ENCODE measurements at regions not wholly inside any gene's neighbourhood (a gene's known extent, or its start where the extent isn't known, plus 50 kb on each side); places are given as distances from the start of the nearest gene placed in this dataset.
A peak's percentile ranks its signal among the peaks of the same experiment; 100 is the strongest.
"Not testable (repeated sequence)": the region's sequence is repeated elsewhere in the genome, so short reads cannot be mapped to it uniquely, and the experiment has no call there.

DNA sequence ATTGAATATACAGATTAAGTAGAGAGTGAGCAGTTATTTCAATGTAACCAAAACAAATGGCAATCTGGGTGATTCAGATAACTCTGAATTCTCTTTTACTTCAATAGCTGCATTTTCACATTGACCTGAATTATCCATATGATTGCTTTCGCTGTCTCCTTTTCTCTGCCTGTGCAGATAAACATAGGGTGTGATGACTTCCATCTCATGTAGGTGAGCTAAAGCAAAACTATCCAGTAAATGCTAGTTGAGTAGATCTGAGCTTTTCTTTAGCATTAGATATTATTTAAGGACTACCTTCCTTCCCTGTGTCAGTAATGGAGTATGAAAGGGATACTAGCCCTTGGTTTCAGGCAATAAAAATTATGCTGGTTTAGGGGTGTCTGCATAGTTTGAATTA is 288.6 kb downstream of the OXSM start:
- FAIRE-seq = no peak

DNA sequence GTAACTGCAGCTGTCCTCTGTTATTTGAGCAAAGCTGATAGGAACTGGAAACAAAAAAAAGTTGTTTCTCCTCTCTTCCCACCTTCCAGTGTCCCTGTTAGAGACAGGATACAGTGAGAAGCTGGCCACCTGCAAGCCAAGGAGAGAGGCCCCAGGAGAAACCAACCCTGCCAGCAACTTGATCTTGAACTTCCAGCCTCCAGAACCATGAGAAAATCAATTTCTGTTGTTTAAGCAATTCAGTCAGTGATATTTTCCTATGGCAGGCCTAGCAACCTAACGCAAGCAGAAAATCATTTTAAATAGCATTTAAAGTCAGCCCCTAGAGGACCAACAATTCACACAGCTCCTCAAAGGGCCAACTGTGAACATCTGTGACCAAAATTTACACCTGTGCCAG is 291.3 kb downstream of the OXSM start:
- no peak for FAIRE-seq

DNA sequence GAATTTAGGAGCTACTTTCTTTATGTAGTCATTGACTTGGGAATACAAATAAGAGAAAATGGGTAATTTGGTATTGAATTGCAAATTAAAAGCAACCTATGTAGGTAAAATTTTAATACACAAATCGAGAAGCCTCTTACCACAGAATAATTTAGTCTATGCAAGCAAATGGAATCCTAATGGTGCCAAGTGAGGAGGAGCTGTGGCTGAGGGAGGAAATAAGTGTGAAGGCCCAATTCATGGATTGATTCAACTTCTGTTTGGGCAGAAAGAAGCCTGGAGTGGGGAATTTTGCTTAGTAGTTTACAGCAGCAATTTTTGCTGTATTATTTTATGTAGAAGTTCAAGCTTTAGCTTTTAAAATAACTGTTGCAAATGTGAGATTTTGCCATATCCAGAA is 291.9 kb downstream of the OXSM start:
- no peak for FAIRE-seq

DNA sequence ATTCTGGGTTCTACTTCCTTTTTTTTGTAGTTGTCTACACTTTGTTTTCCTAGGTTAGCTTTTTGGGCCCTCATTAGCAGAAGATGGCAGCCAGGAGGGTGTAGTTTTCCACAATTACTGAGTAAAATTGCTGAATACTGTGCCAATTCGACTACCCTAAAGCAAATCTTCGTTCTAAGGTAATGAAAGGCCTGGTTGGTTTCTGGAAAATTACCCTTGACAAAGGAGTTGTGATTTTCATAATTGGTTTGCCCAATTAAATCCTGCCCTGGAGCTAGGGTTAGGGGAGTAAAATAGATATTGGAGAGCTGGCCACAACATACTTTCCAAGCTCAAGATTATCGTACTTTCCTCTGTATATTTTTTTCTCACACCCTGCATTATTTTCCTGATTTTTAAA is 293.0 kb downstream of the OXSM start:
- no peak for FAIRE-seq

DNA sequence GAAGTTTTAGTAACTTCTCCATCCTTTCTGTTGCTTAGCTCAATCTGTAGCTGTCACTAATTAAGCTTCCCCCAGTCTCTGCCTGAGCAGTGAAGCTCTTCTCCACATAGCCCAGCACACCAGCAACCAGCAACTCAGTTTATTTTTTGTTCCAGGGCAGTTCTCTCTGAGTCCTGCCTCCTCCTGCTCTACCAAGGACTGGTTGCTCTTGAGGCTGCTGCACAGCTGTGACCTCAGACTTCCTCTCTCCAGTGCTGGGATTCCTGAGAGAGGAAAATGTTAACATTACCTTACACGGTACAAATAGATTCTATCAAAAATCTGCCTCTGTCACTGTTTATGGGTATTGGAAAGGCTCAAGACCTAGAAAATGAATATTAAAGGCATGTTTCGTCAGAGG is 294.7 kb downstream of the OXSM start:
- FAIRE-seq = no peak

DNA sequence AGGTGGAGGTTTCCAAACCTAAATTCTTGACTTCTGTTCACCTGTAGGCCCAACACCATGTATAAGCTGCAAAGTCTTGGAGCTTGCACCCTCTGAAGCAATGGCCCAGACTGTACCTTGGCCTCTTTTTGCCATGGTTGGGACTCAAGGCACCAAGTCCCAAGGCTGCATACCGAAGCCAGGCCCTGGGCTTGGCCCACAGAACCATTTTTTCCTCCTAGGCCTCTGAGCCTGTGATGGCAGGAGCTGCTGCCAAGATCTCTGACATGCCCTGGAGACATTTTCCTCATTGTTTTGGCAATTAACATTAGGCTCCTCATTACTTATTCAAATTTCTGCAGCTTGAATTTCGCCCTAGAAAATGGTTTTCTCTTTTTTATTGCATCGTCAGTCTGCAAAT is 297.9 kb downstream of the OXSM start:
- no peak for FAIRE-seq

DNA sequence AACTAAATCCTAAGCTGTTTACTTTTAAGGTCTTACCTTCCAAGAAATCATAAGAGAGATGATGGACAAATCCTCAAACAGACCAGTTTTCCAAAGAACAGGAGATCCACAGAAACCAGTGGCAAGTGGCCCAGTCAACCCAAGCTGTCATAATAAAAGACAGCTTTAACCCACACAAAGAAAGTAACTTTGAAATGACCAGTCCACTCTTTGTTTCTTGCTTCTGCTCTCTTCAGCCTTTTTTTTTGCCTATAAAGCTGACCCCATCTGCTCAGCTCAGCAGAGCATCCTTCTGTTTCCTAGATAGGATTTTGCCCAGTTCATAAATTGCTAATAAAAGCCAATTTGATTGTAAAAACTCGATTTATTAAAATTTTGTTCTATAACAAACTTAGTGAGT is 299.4 kb downstream of the OXSM start:
- no peak for FAIRE-seq

DNA sequence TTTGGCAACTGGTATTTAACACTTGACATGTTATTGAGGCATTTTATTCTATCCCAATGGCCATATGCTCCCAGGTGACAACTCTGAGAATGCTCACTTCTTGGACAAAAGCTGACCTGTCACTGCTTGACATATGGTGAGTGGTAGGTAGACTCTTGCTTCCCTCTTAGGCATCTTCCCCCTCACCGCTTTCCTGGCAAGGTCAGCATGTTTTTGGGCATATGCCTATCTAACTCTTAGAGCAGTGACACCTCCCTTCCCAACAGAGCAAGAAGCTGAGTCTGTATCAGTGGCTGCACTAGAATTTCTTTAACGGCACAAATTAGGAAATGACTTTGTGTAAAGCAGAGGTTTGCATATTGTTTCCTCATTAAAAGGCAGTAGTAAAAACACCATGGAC is 300.7 kb downstream of the OXSM start:
- no peak for FAIRE-seq

DNA sequence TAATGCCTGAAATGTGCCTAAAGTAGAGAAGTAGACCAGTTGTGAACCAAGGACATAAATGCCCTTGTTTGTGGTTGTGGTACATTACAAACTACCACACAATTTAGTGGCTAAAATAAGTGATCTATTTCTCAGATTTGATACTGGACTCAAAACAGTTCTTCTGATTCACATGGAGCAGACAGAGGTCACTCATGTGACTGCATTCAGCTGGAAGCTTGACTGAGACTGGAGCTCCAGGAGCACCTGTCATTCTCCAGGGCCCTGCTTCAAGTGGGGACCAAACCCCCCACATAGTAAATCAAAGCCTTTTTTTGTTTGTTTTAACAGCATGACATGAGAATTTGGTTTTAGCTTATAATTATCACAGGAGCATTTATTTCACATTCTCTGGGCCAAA is 301.2 kb downstream of the OXSM start:
- FAIRE-seq = no peak

DNA sequence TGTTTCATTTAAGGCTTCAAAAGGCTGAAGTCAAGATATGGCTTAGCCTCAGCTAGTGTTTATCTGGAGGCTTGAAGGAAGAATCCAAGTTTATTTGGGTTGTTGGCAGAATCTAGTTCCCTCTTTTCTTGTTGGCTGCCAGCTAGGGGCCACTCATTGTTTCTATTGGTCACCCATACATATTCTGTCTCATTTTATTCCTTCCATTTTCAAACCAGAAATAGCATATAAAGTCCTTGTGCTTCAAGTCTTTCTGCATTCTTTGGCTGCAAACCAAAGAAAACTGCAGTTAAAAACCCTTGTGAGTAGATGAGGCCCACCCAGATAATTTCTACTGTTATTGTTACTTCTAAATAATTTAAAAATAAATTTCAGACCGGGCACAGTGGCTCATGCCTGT is 301.7 kb downstream of the OXSM start:
- FAIRE-seq = no peak

DNA sequence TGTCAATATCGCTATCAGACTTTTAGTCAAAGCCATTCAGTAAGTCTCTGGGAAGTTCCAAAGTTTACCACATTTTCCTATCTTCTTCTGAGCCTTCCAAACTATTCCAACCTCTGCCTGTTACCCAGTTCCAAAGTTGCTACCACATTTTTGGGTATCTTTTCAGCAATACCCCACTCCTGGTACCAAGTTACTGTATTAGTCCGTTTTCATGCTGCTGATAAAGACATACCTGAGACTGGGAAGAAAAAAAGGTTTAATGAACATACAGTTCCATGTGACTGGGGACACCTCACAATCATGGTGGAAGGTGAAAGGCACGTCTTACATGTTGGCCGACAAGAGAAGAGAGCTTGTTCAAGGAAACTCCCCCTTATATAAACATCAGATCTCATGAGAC is 307.2 kb downstream of the OXSM start:
- not testable (repeated sequence) for FAIRE-seq

DNA sequence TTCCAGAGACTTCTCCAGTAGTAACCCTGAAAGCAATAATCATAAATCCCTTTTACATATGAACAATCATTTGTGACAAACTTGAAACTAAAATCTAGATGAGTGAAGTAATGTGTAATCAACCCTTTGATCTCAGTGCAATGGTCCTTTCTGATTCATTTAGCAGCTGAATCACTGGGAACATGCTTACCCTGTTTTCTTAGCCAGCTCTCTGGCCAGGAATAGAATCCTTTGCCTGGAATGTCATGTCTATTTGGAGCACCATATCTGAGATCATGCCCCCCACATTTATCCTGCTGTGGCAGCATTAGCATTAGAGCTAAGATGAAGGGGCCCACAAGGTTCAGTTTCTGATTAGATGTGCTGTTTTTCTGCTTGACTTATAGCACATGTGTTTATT is 309.8 kb downstream of the OXSM start:
- FAIRE-seq = no peak

DNA sequence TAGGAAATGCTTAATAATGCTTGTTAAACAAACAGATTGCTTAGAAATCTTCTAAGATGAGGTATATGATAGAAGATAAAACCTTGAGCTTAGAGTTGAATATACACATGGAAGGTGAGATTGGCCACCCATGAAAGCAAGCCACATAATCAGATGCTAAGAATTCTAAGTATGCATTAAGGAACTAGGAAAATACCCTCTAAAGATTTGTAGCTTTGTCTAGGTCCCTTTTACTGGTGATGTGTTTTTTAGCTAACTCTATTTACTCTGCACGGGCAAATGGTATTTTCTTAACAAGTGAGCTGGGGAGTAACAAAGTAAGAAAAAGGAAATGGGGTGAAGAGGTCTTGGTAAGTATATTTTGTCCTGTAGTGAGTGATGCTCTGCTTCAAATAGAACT is 310.3 kb downstream of the OXSM start:
- no peak for FAIRE-seq

DNA sequence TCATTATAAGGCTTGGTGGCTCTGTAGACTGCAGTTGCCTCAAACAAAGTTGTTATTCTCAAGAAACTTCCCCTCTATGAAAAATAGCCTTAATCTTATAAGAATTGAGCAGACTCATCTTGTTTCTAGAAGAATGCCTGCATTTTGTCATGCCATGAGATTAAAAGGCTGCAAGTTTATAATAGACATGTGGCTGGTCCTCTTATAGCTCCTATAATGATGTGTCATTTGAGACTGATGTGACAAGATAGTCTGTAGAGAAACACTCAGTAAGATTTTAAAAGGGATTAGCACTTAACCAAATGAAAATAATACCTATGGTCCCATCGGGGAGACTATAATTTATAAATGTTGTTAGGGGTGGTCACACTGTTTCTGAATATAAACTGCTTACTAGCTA is 312.5 kb downstream of the OXSM start:
- FAIRE-seq = no peak

DNA sequence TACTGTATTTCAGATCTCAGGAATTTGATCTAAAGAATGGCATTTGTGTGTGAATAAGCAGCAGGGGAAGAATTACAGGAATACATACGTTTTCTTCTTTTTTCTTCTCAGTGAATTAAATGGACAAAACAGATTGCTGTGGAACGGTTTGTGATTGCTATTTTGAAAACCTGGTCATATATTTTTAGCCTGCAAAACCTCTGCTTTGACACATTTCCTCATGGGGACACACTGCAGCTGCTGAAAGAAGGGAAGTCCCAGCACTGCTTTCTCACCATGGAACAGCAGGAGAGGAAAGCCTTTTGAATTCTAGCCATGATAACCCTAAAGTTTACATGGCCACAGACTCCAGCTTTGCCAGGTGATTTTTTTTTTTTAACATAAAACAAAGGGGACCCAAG is 315.0 kb downstream of the OXSM start:
- FAIRE-seq = no peak

DNA sequence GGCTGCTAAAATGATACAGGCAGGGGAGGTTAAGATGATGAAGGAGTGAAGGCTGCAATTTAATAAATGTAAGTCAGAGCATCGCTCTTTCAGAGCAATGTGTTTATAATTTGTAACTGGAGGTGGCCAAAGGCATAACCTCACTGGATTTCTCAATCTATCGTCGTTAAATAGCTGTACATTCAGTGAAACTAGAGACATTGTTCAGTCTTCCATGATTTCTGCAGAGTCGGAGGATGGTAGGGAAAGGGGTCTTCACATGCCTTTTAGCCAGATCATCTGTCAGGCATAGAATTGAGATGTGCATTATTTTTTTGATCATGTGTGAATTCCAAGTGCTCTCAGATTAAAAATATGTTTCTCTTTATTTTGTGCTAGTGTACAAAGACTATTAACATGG is 315.4 kb downstream of the OXSM start:
- FAIRE-seq = no peak

DNA sequence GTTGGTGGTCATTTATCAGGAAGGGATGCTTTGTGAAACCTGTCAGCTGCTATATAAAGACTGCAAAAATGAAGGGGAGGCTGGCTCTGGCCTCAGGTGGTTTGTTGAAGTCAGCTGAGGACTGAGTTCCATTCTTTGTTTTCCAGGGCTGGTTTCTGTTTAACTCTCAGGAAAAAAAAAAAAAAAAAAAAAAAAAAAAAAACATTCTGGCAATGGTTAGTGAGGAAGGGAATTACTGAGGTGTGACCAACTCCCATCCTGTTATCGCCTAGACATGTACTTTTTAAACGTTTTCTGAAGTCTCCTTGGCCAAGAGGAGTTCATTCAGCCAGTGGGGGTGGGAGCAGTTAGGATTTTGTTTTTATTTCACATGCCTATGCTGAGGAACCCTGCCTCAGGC is 316.3 kb downstream of the OXSM start:
- no peak for FAIRE-seq

DNA sequence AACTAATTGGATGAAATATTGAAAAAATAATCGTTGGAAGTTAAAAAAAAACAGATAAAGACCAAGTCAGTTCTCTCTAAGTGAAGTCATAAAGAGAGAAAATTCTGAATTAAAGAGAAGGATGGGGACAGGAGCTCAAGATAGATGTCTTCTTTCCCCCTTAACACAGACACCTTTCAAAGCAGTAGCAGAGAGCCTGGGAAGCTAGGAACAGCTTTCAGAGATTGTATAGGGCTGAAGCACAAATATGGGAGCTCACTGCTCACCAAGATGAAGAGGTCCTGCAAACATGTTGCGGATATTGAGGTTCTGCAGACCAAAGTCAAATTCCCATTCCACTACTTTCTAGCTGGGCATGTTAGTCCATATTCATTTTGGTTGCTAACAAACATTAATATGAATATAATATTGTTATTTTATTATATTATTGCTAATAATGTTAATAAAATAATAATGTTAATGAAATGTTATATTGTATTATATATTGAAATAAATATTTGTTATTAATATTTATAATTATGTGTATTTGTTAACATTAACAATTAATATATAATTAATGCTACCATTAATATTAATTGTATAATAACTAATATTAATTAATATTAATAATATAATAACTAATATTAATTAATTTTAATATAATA is 319.1 kb downstream of the OXSM start:
- FAIRE-seq = peak; percentile 97

DNA sequence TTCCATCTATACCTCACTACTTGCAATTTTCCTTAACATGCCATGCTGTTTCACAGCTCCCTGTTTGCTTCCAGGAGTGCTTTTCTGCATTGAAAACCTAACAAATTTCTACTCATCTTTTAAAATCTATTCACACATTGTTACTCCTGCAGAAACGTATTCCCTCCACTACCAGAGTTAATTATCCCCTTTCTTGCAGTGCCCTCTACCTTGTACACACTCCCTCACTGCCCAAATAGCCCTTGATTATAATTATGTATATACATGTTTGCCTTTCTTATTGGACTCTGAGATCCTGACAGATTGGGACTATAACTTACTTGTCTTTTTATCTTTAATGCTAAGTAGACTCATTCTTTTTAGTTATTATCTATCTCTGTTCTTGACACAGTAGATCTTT is 325.0 kb downstream of the OXSM start:
- no peak for FAIRE-seq

DNA sequence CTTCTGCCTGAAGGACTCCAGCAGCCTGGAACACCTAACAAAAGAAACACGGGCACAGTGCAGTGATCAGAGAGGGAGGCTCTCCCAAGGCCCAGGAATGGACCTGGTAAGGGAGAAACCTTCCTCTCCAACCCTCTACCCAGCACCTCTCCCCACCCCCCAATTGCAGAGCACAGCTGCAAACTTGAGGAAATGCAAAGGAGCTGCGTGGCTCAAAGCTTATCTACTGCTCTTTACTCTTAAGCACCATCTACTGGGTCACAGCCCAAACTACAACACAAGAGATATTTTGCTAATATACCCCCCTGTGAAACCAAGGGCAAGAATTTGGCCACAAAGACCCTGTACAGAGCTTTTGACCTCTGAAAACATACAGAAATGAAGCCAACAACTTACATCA is 328.3 kb downstream of the OXSM start:
- no peak for FAIRE-seq

DNA sequence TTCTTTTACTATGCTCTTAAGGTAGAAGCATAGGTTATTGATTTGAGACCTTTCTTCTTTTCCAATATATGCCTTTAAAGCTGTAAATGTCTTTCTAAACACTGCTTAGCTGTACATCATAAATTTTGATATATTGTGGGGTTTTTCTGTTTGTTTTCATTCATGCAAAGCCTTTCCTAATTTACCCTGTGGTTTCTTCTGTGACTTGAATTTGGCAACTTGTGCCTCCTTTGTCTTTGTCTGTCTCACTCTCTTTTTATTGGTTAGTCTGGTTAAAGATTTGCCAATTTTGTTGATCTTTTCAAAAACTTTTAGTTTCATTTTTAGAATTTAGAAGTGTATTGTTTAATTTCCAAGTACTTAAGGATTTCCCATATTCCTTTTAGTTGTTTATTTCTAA is 343.1 kb downstream of the OXSM start:
- no peak for FAIRE-seq

DNA sequence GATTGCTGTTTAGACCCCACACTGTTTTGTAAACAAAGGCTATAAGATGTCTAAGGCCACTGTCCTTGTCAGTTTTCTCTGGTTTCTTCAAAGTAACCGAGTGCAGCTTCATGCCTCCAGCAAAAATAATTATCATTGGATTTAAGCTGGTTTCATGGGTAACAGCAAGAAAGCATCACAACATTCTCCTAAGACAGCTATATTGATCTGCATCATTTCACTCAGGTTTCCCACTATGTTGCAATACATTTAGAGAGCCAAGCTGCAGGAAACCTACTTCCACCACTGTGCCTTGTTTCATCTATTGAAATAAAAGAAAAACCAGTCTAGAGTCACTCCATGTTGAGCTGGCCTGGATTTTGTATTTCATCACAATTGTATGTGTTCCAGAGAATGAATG is 351.4 kb downstream of the OXSM start:
- FAIRE-seq = no peak

DNA sequence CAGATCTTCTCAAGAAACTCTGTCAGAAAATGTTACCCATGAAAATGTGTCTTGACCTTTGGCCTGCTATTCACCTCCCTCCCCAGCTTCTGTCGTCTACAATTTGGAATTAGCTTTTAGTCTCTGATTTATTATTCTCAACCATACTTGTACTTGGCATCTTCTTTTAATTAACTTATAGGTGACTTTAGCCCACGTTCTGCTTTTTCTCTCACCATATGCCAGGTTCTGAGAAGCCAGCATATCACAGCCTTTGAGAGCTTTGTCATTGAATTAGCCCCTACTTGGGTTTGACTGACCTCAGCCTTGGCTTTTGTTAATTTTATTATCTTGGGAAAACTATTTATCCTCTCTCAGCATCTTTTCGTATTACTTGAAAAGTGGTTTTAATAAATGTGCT is 355.9 kb downstream of the OXSM start:
- no peak for FAIRE-seq

DNA sequence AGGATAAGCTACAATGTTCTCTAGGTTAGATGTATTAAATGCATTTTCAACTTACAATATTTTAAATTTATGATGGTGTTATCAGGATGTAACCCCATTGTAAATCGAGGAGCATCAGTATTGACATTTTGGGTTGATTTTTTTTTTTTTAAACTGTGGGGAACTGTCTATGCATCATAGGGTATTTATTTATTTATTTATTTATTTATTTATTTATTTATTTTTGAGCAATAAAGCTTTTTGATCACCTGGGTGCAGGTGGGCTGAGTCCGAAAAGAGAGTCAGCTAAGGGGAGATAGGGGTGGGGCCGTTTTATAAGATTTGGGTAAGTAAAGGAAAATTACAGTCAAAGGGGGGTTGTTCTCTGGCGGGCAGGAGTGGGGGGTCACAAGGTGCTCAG is 367.5 kb downstream of the OXSM start:
- not testable (repeated sequence) for FAIRE-seq

DNA sequence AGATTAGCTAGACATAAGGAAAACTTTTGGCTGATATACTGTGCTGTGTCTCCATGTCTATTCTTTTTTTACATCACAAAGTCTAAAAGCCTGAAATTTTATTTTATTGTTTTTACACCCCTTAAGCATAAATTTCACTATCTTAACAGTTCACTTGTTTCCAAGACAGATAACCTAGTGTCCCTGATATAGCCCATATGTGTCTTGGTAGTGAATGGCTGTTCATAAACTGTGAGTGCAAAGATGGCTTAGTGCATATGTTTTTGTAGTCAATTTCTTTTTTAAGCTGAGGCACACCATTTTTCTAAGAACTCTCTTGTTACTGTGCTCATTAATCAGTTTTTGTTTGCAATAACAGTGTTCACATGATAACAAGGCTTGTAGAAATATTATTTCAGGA is 381.1 kb downstream of the OXSM start:
- no peak for FAIRE-seq

DNA sequence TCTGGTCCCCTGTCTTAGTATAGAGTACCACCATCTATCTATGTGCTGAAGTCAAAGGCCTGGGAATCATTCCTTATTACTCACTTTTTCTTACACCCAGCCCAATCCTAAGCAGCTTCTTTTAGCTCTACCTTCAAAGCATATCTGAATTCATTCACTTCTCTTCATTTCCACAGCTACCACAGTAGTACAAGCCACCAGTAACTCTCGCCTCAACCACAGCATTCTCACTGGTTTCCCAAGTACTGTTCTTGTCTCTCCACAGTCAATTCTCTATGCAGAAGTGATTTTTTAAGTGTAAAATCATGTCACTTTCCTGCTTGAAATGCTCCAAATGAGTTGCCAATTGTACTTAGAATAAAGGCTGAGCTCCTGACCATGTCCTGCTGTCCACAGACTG is 401.7 kb downstream of the OXSM start:
- no peak for FAIRE-seq
